GM19238 (cell line): ENCODE measurements at regions not wholly inside any gene's neighbourhood (a gene's known extent, or its start where the extent isn't known, plus 50 kb on each side); places are given as distances from the start of the nearest gene placed in this dataset.
"Not testable (repeated sequence)": the region's sequence is repeated elsewhere in the genome, so short reads cannot be mapped to it uniquely, and the experiment has no call there.

Experiments
- DNase-seq: peaks from one replicate; pipeline ENCODE4 v3.0.0; 2011; ENCODE audit warnings: low spot score; ENCODE audit not compliant: insufficient read length

- no peak for DNase-seq
Observed at GRCh38 chr22:49011769-49012648, 815.7 kb downstream of the BRD1 start.

GRCh38 chr22:49011379-49011768 lies 816.3 kb downstream of the BRD1 start:
- DNase-seq, result no peak

- DNase-seq, result no peak
Observed at GRCh38 chr22:49010901-49011300, 816.8 kb downstream of the BRD1 start.

GRCh38 chr22:49010070-49010863 lies 817.4 kb downstream of the BRD1 start:
- no peak for DNase-seq

- DNase-seq, result no peak
Observed at GRCh38 chr22:49009359-49010063, 818.2 kb downstream of the BRD1 start.

- DNase-seq, result no peak
Observed at GRCh38 chr22:49008682-49009235, 818.9 kb downstream of the BRD1 start.

GRCh38 chr22:49007013-49007653 lies 820.5 kb downstream of the BRD1 start:
- no peak for DNase-seq

- no peak for DNase-seq
Observed at GRCh38 chr22:49006207-49007012, 821.3 kb downstream of the BRD1 start.

- DNase-seq, result no peak
Observed at GRCh38 chr22:49005557-49005956, 822.1 kb downstream of the BRD1 start.

- DNase-seq, result no peak
Observed at GRCh38 chr22:49004484-49005399, 822.9 kb downstream of the BRD1 start.

GRCh38 chr22:48997605-48998004 lies 830.1 kb downstream of the BRD1 start:
- DNase-seq, result not testable (repeated sequence)

GRCh38 chr22:48993655-48994054 lies 834.0 kb downstream of the BRD1 start:
- DNase-seq, result no peak

GRCh38 chr22:48984639-48985038 lies 843.0 kb downstream of the BRD1 start:
- DNase-seq, result no peak

GRCh38 chr22:48982321-48982905 lies 845.3 kb downstream of the BRD1 start:
- DNase-seq, result no peak

GRCh38 chr22:48981371-48982061 lies 846.2 kb downstream of the BRD1 start:
- DNase-seq, result no peak

- no peak for DNase-seq
Observed at GRCh38 chr22:48980918-48981317, 846.8 kb downstream of the BRD1 start.

GRCh38 chr22:48980409-48980808 lies 847.3 kb downstream of the BRD1 start:
- no peak for DNase-seq

- no peak for DNase-seq
Observed at GRCh38 chr22:48979482-48979881, 848.2 kb downstream of the BRD1 start.
